ENCODE measurements at regions not wholly inside any gene's neighbourhood (a gene's known extent, or its start where the extent isn't known, plus 50 kb on each side); places are given as distances from the start of the nearest gene placed in this dataset.

- ChIA-PET CTCF (no interaction called here), POLR2A (ENCODE audit: low non-redundant PET) (no interaction called here)
- H3K36me3 ChIP-seq (ENCODE audit: insufficient read depth, low read length, poor library complexity, severe bottlenecking), result no peaks in the 10 kb centered on the region
- TF ChIP-seq EZH2 (IDR thresholded peaks at IDR 0.05; ENCODE audit: borderline replicate concordance, low read depth, low read length, poor library complexity, severe bottlenecking) (no peak), CTCF (conservative IDR thresholded peaks at IDR 0.05; ENCODE audit: low read depth, low read length) (no peak)
- no peak for DNase-seq (ENCODE audit: low spot score)
- no peak overlapping the region for H3K4me3 ChIP-seq (ENCODE audit: low read depth, low read length, poor library complexity, severe bottlenecking)
- no peaks in the 10 kb centered on the region for H3K4me1 ChIP-seq (ENCODE audit: insufficient read depth, low read length, poor library complexity, severe bottlenecking)
- intact Hi-C loops (cut with micrococcal nuclease; ENCODE audit: unreplicated experiment), result no loop called here
- no peaks in the 10 kb centered on the region for H3K9me3 ChIP-seq (ENCODE audit: low read depth, low read length, poor library complexity, severe bottlenecking)
- BruUV-seq (replicated peaks), result no TSS peak
- no peak overlapping the region for H3K27ac ChIP-seq (ENCODE audit: low read depth, low read length, poor library complexity, severe bottlenecking)
- H3K27me3 ChIP-seq (replicated peaks; ENCODE audit: insufficient read depth, low read depth, low read length, poor library complexity), result no peaks in the 10 kb centered on the region
Observed at GRCh38 chr2:41602341-41602740, 445.5 kb upstream of the PKDCC start.

- ChIA-PET CTCF (no interaction called here), POLR2A (ENCODE audit: low non-redundant PET) (no interaction called here)
- Histone ChIP-seq H3K4me1 (ENCODE audit: insufficient read depth, low read length, poor library complexity, severe bottlenecking) (no peaks in the 10 kb centered on the region), H3K27me3 (replicated peaks; ENCODE audit: insufficient read depth, low read depth, low read length, poor library complexity) (no peaks in the 10 kb centered on the region), H3K9me3 (ENCODE audit: low read depth, low read length, poor library complexity, severe bottlenecking) (no peaks in the 10 kb centered on the region), H3K4me3 (ENCODE audit: low read depth, low read length, poor library complexity, severe bottlenecking) (no peak overlapping the region), H3K36me3 (ENCODE audit: insufficient read depth, low read length, poor library complexity, severe bottlenecking) (no peaks in the 10 kb centered on the region), H3K27ac (ENCODE audit: low read depth, low read length, poor library complexity, severe bottlenecking) (no peak overlapping the region)
- TF ChIP-seq CTCF (conservative IDR thresholded peaks at IDR 0.05; ENCODE audit: low read depth, low read length) (no peak), EZH2 (IDR thresholded peaks at IDR 0.05; ENCODE audit: borderline replicate concordance, low read depth, low read length, poor library complexity, severe bottlenecking) (no peak)
- DNase-seq (ENCODE audit: low spot score), result no peak
- no TSS peak for BruUV-seq (replicated peaks)
- intact Hi-C loops (cut with micrococcal nuclease; ENCODE audit: unreplicated experiment), result no loop called here
Observed at GRCh38 chr2:41605311-41605710, 442.5 kb upstream of the PKDCC start.

- Histone ChIP-seq H3K27ac (ENCODE audit: low read depth, low read length, poor library complexity, severe bottlenecking) (no peak overlapping the region), H3K4me1 (ENCODE audit: insufficient read depth, low read length, poor library complexity, severe bottlenecking) (no peaks in the 10 kb centered on the region), H3K36me3 (ENCODE audit: insufficient read depth, low read length, poor library complexity, severe bottlenecking) (no peaks in the 10 kb centered on the region), H3K9me3 (ENCODE audit: low read depth, low read length, poor library complexity, severe bottlenecking) (no peaks in the 10 kb centered on the region), H3K27me3 (replicated peaks; ENCODE audit: insufficient read depth, low read depth, low read length, poor library complexity) (no peaks in the 10 kb centered on the region), H3K4me3 (ENCODE audit: low read depth, low read length, poor library complexity, severe bottlenecking) (no peak overlapping the region)
- TF ChIP-seq CTCF (conservative IDR thresholded peaks at IDR 0.05; ENCODE audit: low read depth, low read length) (no peak), EZH2 (IDR thresholded peaks at IDR 0.05; ENCODE audit: borderline replicate concordance, low read depth, low read length, poor library complexity, severe bottlenecking) (no peak)
- CTCF ChIA-PET, result no interaction called here
- POLR2A ChIA-PET (ENCODE audit: low non-redundant PET), result no interaction called here
- DNase-seq (ENCODE audit: low spot score), result no peak
- intact Hi-C loops (cut with micrococcal nuclease; ENCODE audit: unreplicated experiment), result no loop called here
- BruUV-seq (replicated peaks), result no TSS peak
Observed at GRCh38 chr2:41605914-41606313, 441.9 kb upstream of the PKDCC start.

Data from A673 (cell line).